CD4-positive, alpha-beta T cell treated with Interleukin-4 for 1 hour (primary cell): ENCODE measurements at regions not wholly inside any gene's neighbourhood (a gene's known extent, or its start where the extent isn't known, plus 50 kb on each side); places are given as distances from the start of the nearest gene placed in this dataset.
"Not testable (repeated sequence)": the region's sequence is repeated elsewhere in the genome, so short reads cannot be mapped to it uniquely, and the experiment has no call there.

Experiments
- DNase-seq, 2 donors: peaks; one replicate each; pipeline ENCODE4 v3.0.0-alpha.2; 2020 to 2022

DNA sequence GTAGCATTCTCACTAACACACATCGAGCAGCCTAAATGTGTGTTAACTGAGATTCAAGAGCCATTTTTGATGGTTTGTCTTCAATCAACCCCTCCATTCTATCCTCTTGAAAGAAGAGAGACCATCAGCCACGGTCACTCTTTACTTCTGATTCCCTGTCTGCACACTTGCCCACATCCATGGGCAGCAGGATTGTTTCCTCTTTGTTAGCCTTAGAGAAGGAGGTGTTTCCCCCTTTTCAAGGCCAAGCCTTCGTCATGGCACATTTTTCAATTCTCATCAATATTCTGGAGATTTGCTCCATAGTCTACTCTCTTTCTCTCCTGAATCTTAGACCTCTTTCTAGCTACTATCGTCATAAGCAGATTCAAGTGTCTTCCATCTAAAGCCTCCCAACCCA, 522.4 kb upstream of the NAALADL2 start:
- DNase-seq, result no peak

- DNase-seq, result peak in 1 of 2 donors; percentile 13
Measured at GRCh38 chr3:174337227-174337626, 521.9 kb upstream of the NAALADL2 start.

- DNase-seq, result no peak
Measured at GRCh38 chr3:174340624-174341587, 518.2 kb upstream of the NAALADL2 start.

DNA sequence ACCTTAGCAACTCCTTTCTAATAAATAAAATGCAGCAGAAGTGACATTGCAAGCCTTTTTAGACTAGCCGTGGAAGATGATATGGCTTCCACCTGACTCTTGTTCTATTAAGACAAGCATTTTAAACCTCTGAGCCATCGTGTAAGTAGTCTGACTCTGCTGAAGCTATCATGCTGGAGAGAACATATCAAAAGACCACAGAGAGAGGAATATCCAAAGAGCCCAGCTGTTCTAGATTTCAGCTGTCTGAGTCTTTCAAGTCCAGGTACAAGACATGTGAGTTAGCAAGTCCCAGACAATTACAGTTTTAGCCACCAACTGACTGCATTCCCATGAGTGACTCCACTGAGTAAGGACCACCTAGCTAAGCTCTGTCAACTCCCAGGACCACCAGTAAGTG, 517.0 kb upstream of the NAALADL2 start:
- DNase-seq, result no peak

DNA sequence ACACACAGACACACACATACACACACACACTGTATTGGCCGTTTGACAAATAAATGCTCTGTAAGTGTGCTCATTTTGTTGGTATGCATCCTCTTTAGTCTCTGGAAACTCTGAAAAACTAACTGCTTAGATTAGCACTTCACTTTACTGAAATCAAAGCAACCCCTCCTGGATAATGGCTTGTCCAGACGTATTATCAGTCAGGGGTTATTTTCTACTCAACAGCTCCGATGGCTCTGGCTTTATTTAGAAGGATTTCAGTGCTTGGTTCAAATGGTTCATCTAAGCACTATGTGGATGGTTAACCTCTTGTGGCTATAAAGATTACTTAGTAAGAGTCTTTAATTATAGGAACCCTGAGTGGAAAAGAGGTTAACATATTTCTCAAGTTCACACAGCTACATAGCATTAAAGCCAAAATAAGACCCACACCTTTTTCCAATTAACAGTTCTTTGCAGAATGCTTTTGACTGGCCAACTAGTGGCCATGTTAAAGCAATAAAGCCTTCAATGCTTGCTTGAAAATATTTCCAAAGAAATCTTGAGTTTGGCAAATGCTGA, 516.1 kb upstream of the NAALADL2 start:
- DNase-seq, result no peak

- no peak for DNase-seq
Measured at GRCh38 chr3:174346141-174346540, 513.0 kb upstream of the NAALADL2 start.

DNA sequence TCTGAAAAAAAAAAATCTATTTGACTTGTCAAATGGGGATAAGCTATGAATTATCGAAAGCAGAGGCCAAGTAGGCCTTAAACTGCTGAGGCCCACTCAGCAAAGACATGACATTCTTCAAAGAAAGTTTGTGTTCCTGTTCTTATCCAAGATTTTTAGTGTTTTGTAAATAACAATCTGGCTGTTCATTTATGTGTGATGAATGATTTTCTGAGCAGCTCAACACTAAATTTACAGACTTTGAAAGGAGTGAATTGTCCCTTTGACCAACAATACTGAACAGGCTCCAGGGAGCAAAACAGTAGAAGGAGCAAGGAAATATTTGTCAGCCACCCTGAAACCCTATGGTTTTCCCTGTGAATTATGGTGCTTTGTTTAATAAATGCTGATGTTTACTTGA, 512.6 kb upstream of the NAALADL2 start:
- no peak for DNase-seq

DNA sequence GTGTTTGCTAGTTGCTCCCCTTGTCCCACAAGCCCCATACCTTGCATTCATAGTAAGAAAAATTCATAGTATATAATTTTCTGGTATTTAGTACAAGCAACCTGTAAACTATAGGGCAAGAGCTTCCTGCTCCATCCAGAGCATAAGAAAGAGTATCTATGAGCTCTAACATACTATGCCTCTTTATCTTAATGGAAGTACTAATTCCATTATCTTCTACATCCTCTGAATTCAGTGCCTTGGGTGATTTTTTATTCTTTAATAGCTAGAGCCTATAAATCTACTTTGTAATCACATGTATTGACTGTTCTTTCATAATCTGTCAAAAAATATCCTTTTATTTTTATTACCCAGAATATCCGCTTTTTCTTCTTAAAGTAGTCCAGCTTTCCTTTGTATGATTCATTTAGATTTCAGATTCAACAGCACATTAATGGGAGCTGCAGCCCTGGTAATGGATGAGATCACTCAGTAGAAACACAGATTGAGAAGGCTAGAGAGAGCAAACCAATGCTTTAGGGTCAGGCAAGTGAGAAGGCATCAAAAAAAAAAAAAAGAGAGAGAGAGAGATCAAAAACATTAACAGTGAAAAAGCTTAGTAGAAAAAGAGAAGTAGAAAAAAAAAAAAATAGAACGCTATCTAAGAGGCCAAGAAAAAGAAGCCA, 511.5 kb upstream of the NAALADL2 start:
- no peak for DNase-seq

- no peak for DNase-seq
Measured at GRCh38 chr3:174352227-174352626, 506.9 kb upstream of the NAALADL2 start.

GRCh38 chr3:174355505-174355904, 503.6 kb upstream of the NAALADL2 start:
- DNase-seq, result no peak

DNA sequence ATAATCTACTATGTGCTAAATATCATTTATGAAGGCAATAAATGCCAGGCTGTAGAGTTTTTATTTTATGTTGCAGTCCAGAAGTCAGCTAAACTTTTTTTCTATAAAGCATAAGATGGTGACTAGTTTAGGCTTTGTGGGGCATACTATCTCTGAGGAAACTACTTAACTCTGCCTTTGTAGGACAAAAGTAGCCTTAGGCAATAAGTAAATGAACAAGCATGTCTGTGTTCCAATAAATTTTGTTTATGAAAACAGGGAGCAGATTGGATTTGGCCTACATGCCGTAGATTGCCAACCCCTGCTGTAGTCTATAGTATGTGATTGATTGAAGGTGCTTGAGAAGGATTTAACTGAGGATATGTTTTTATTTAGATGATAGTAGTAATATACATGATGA, 502.5 kb upstream of the NAALADL2 start:
- no peak for DNase-seq

- no peak for DNase-seq
Measured at GRCh38 chr3:174358252-174358651, 500.9 kb upstream of the NAALADL2 start.

DNA sequence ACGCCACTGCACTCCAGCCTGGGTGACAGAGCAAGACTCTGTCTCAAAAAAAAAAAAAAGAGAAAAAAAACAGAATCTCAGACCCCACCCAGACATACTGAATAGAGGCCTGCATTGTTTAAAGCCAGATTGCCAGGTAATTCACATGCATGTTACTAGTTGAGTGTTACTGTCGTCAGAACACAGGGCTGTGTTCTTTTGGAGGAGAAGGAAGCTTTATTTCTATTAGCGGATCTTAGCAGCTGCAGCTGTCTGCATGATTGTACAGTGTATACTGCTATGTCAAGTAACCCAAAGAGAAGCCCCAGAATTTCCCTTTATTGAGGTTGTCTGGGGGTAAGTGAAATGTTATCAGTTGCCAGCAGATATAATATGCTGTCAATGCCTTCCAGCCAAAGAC, 496.6 kb upstream of the NAALADL2 start:
- DNase-seq, result no peak

GRCh38 chr3:174363256-174363655, 495.9 kb upstream of the NAALADL2 start:
- no peak for DNase-seq

GRCh38 chr3:174365796-174366195, 493.3 kb upstream of the NAALADL2 start:
- DNase-seq, result no peak

- not testable (repeated sequence) for DNase-seq
Measured at GRCh38 chr3:174366904-174367303, 492.2 kb upstream of the NAALADL2 start.

GRCh38 chr3:174376346-174376745, 482.8 kb upstream of the NAALADL2 start:
- no peak for DNase-seq

GRCh38 chr3:174377096-174377495, 482.0 kb upstream of the NAALADL2 start:
- no peak for DNase-seq

- DNase-seq, result no peak
Measured at GRCh38 chr3:174377684-174378083, 481.4 kb upstream of the NAALADL2 start.

DNA sequence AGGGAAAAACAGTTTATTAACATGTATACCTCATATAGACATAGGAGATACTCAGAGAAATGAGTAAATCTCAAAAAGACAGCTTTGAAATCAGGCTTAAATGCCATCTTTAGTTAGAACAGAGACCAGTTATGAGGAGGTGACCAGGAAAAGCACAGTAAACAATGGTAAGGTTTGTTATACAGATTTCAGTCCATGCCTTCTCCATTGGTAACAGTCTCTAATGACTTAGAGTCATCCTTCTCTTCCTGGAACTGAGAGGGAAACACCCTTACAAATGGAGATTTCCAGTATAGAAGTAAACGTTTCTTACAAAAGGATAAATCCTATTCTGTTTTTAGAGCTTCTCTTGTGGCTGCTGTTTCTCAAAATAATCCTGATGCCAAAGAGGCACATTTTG, 476.3 kb upstream of the NAALADL2 start:
- no peak for DNase-seq

DNA sequence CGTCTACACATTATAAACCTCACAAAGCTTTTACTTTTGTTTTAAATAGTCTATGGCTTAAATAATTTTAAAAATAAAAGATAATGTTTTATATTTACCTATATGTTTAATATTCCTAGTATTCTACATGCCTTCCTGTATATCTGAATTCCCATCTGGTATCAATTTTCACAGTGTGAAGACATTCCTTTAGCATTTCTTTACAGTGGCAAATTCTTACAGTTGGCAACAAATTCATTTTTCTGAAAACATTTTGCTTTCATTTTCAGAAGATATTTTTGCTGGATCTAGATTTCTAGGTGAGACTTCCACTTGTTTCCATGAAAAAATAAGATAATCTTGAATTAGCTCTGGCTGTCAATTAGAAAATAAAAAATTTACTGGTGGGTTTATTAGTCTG, 471.4 kb upstream of the NAALADL2 start:
- no peak for DNase-seq

DNA sequence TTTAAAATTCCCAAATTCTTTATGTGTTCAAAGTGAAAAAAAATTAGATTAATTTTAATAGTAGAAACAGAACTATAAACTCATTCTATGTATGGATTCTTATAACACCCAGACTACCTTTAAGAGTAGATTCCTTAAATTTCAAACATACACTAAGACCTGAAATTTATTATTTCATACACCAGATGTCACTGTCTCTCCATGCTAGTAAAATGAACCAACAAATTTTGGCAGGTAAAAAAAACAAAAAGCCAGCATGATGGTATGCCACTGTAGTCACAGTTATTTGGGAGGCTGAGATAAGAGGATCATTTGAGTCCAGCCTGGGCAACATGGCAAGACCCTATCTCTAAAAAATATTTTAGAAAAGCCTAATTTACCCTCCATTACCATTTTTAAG, 461.3 kb upstream of the NAALADL2 start:
- DNase-seq, result no peak

- no peak for DNase-seq
Measured at GRCh38 chr3:174398761-174399160, 460.4 kb upstream of the NAALADL2 start.

DNA sequence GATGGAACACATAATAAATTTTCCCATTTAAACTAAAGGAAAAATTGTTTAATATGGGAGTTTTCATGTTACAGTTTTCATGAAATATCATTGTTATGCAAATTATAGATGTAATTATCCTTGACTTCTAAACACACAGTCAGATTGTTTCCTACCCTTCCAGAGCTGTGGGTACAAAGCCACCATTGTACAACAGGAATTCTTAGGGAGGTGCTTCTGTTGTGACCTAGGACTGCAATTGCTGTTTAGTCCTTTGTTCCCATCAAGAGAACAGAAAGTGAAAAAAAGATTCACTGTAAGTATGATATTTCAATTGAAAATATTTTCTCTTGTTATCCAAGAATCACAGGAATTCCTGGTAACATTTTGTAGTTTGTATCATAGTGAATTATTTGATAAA, 455.3 kb upstream of the NAALADL2 start:
- no peak for DNase-seq
